ENCODE measurements at regions not wholly inside any gene's neighbourhood (a gene's known extent, or its start where the extent isn't known, plus 50 kb on each side); places are given as distances from the start of the nearest gene placed in this dataset.

DNA sequence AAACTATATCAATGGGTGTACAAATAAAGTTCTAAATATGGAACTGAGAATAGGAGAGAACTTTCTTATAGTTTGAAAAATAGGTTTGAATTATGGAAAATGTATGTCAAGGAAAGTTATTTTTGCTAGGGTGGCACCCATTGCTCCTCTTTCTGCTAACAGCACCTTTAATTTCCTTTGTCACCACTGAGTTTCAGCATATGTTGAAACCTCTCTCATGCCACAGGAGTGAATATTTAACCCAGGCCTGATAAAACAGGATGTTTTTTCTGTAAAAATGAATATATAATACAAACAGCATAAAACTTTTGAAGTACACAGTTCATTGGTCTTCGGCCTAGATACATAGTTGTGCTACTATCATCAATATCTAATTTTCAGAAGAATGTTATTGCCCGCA is 385.5 kb upstream of the ANO5 start:
- TF ChIP-seq TCFL5 (CRISPR knock-in tag; conservative IDR thresholded peaks at IDR 0.05) (no peak), CTCF (IDR thresholded peaks at IDR 0.05 in 2 of 3, conservative IDR thresholded peaks at IDR 0.05 in 1 of 3; ENCODE audit: insufficient read depth in 2 of 3, low read depth in 1 of 3, low read length in 3 of 3) (no peak), REST (IDR thresholded peaks at IDR 0.05; ENCODE audit: borderline replicate concordance) (no peak), REST (CRISPR knock-in tag; IDR thresholded peaks at IDR 0.05; ENCODE audit: low read depth) (no peak), ZNF184 (CRISPR knock-in tag; IDR thresholded peaks at IDR 0.05) (no peak), HNRNPL (IDR thresholded peaks at IDR 0.05; ENCODE audit: low read depth, low read length) (no peak), SIN3B (IDR thresholded peaks at IDR 0.05; ENCODE audit: low read depth) (no peak), EZH2 (IDR thresholded peaks at IDR 0.05; ENCODE audit: borderline replicate concordance, low read depth, low read length) (no peak), IRF2 (CRISPR knock-in tag; IDR thresholded peaks at IDR 0.05) (no peak), CEBPB (tag; IDR thresholded peaks at IDR 0.05) (no peak)
- TF ChIP-seq, protein P1, sequence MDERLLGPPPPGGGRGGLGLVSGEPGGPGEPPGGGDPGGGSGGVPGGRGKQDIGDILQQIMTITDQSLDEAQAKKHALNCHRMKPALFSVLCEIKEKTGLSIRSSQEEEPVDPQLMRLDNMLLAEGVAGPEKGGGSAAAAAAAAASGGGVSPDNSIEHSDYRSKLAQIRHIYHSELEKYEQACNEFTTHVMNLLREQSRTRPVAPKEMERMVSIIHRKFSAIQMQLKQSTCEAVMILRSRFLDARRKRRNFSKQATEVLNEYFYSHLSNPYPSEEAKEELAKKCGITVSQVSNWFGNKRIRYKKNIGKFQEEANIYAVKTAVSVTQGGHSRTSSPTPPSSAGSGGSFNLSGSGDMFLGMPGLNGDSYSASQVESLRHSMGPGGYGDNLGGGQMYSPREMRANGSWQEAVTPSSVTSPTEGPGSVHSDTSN (CRISPR knock-in tag; IDR thresholded peaks at IDR 0.05; ENCODE audit: low read depth): no peak
- TF ChIP-seq, protein P1 (tag; conservative IDR thresholded peaks at IDR 0.05; ENCODE audit: low read depth): no peak
